Uterus (tissue), 3 donors: ENCODE measurements at regions not wholly inside any gene's neighbourhood (a gene's known extent, or its start where the extent isn't known, plus 50 kb on each side); places are given as distances from the start of the nearest gene placed in this dataset.
"Not testable (repeated sequence)": the region's sequence is repeated elsewhere in the genome, so short reads cannot be mapped to it uniquely, and the experiment has no call there.

ENCODE experiments used
- DNase-seq, 2 donors: peaks; one replicate each; pipeline ENCODE4 v3.0.0-alpha.2; 2019 to 2020
- H3K27ac ChIP-seq, 2 donors: fragments of 200-600 bp; sonication (generic); 1 replicate in 1 of 2; 2 replicates in 1 of 2; pipeline ENCODE4 v1.5.1; 2016 to 2018
- H3K27me3 ChIP-seq, 2 donors: fragments of 200-600 bp; sonication (generic); one replicate each; pipeline ENCODE4 v1.5.1; 2018 to 2019; ENCODE audit warnings: control low read depth in 1 of 2
- H3K36me3 ChIP-seq, 2 donors: fragments of 200-600 bp; sonication (generic); one replicate each; pipeline ENCODE4 v1.5.1; 2019; ENCODE audit warnings: control low read depth in 1 of 2
- H3K4me1 ChIP-seq, 2 donors: fragments of 200-600 bp; sonication (generic); one replicate each; pipeline ENCODE4 v1.5.1; 2018 to 2019; ENCODE audit warnings: control low read depth in 1 of 2
- H3K4me3 ChIP-seq, 2 donors: fragments of 200-600 bp; sonication (generic); 1 replicate in 1 of 2; 2 replicates in 1 of 2; pipeline ENCODE4 v1.5.1; 2018 to 2019; ENCODE audit warnings: mild to moderate bottlenecking in 1 of 2
- H3K9me3 ChIP-seq, 2 donors: fragments of 200-600 bp; sonication (generic); one replicate each; pipeline ENCODE4 v1.5.1; 2019; ENCODE audit warnings: control low read depth in 1 of 2
- CTCF ChIP-seq, 4 experiments: fragments of 200-600 bp in 2 of 4; fragments of 450-650 bp in 2 of 4; sonication (generic) in 2 of 4; IDR thresholded peaks; one replicate each; pipeline ENCODE4 v1.5.1; 2016 to 2019; ENCODE audit warnings: antibody characterized with exemption in 4 of 4, mild to moderate bottlenecking in 2 of 4, moderate library complexity in 1 of 4
- POLR2A ChIP-seq, 2 donors: fragments of 450-650 bp; IDR thresholded peaks; one replicate each; pipeline ENCODE4 v1.6.1; 2016; ENCODE audit warnings: antibody characterized with exemption in 2 of 2, mild to moderate bottlenecking in 1 of 2, moderate library complexity in 1 of 2
- intact Hi-C: fragments of 100-400 bp; cut with DNase I; formaldehyde crosslinking; loops from one replicate; pipeline ENCODE4 v1.15.1; 2023; ENCODE audit warnings: low total_unique reads
- donor health status: DM: yes; HTN: yes; CAD: no.

- no peaks in the 10 kb centered on the region for H3K9me3 ChIP-seq
- intact Hi-C loops = no loop called here
- no peak overlapping the region for H3K4me3 ChIP-seq
- DNase-seq = no peak
- TF ChIP-seq CTCF (IDR thresholded peaks at IDR 0.05) (no peak), POLR2A (IDR thresholded peaks at IDR 0.05) (no peak)
- H3K27me3 ChIP-seq = no peaks in the 10 kb centered on the region
- H3K36me3 ChIP-seq = no peaks in the 10 kb centered on the region
- no peaks in the 10 kb centered on the region for H3K4me1 ChIP-seq
- H3K27ac ChIP-seq = no peak overlapping the region
Measured at GRCh38 chr1:61563611-61564010, 161.3 kb downstream of the TM2D1 start.

- Histone ChIP-seq H3K9me3 (no peaks in the 10 kb centered on the region), H3K27ac (no peak overlapping the region), H3K4me3 (no peak overlapping the region), H3K36me3 (no peaks in the 10 kb centered on the region), H3K27me3 (no peaks in the 10 kb centered on the region), H3K4me1 (no peaks in the 10 kb centered on the region)
- no peak for DNase-seq
- TF ChIP-seq POLR2A (IDR thresholded peaks at IDR 0.05) (no peak), CTCF (IDR thresholded peaks at IDR 0.05) (no peak)
- intact Hi-C loops = no loop called here
Measured at GRCh38 chr1:61561666-61562065, 163.3 kb downstream of the TM2D1 start.

- H3K9me3 ChIP-seq = no peaks in the 10 kb centered on the region
- no peaks in the 10 kb centered on the region for H3K4me1 ChIP-seq
- no peaks in the 10 kb centered on the region for H3K27me3 ChIP-seq
- no peak for DNase-seq
- TF ChIP-seq CTCF (IDR thresholded peaks at IDR 0.05) (no peak), POLR2A (IDR thresholded peaks at IDR 0.05) (no peak)
- H3K27ac ChIP-seq = no peak overlapping the region
- H3K36me3 ChIP-seq = no peaks in the 10 kb centered on the region
- intact Hi-C loops = no loop called here
- no peak overlapping the region for H3K4me3 ChIP-seq
Measured at GRCh38 chr1:61560385-61560784, 164.6 kb downstream of the TM2D1 start.

- H3K4me1 ChIP-seq = no peaks in the 10 kb centered on the region
- intact Hi-C loops = no loop called here
Measured at GRCh38 chr1:61556631-61557030, 168.3 kb downstream of the TM2D1 start.

GRCh38 chr1:61552630-61553305 is 172.2 kb downstream of the TM2D1 start:
- no peak for TF ChIP-seq CTCF (IDR thresholded peaks at IDR 0.05)
- no peak for TF ChIP-seq POLR2A (IDR thresholded peaks at IDR 0.05)
- H3K27ac ChIP-seq = no peak overlapping the region
- no peak for DNase-seq
- H3K9me3 ChIP-seq = no peaks in the 10 kb centered on the region
- no peaks in the 10 kb centered on the region for H3K36me3 ChIP-seq
- H3K4me3 ChIP-seq = no peak overlapping the region
- no peaks in the 10 kb centered on the region for H3K4me1 ChIP-seq
- no peaks in the 10 kb centered on the region for H3K27me3 ChIP-seq
- intact Hi-C loops = no loop called here

More at GRCh38 chr1:61556631-61557030, 168.3 kb downstream of the TM2D1 start:
- H3K36me3 ChIP-seq = no peaks in the 10 kb centered on the region
- H3K4me3 ChIP-seq = no peak overlapping the region
- no peak for DNase-seq
- no peaks in the 10 kb centered on the region for H3K27me3 ChIP-seq
- TF ChIP-seq CTCF (IDR thresholded peaks at IDR 0.05) (no peak), POLR2A (IDR thresholded peaks at IDR 0.05) (no peak)
- H3K9me3 ChIP-seq = no peaks in the 10 kb centered on the region
- H3K27ac ChIP-seq = no peak overlapping the region

- DNase-seq, H3K9me3 ChIP-seq, intact Hi-C loops, H3K36me3 ChIP-seq, H3K27me3 ChIP-seq, H3K4me1 ChIP-seq, H3K27ac ChIP-seq, H3K4me3 ChIP-seq: not testable (repeated sequence)
Measured at GRCh38 chr1:61547302-61547701, 177.6 kb downstream of the TM2D1 start.

GRCh38 chr1:61544870-61545269 is 180.1 kb downstream of the TM2D1 start:
- H3K27me3 ChIP-seq, H3K4me1 ChIP-seq, intact Hi-C loops, H3K9me3 ChIP-seq, H3K27ac ChIP-seq, H3K36me3 ChIP-seq, H3K4me3 ChIP-seq, DNase-seq: not testable (repeated sequence)

- H3K4me3 ChIP-seq, DNase-seq, H3K9me3 ChIP-seq, intact Hi-C loops, H3K4me1 ChIP-seq, H3K36me3 ChIP-seq, H3K27me3 ChIP-seq, H3K27ac ChIP-seq: not testable (repeated sequence)
Measured at GRCh38 chr1:61543498-61543897, 181.4 kb downstream of the TM2D1 start.
